HL-60 (cell line): ENCODE measurements at regions not wholly inside any gene's neighbourhood (a gene's known extent, or its start where the extent isn't known, plus 50 kb on each side); places are given as distances from the start of the nearest gene placed in this dataset.

Experiments used
- CTCF ChIP-seq: IDR thresholded peaks from one replicate; pipeline ENCODE4 v1.5.1; 2011; ENCODE audit warnings: low read length, control low read depth, inconsistent platforms; ENCODE audit not compliant: insufficient read depth
- GABPA ChIP-seq: IDR thresholded peaks from 2 replicates; pipeline ENCODE4 v1.6.1; 2012; ENCODE audit warnings: low read depth
- POLR2AphosphoS5 ChIP-seq: IDR thresholded peaks from 2 replicates; pipeline ENCODE4 v1.6.1; 2012; ENCODE audit warnings: low read depth
- REST ChIP-seq: IDR thresholded peaks from 2 replicates; pipeline ENCODE4 v1.6.1; 2012; ENCODE audit warnings: low read depth; ENCODE audit not compliant: insufficient replicate concordance

- TF ChIP-seq CTCF, result no peak
- no peak for TF ChIP-seq REST
- no peak for TF ChIP-seq POLR2AphosphoS5
- TF ChIP-seq GABPA, result no peak
These were observed 139.3 kb downstream of the ELAPOR2 start for GRCh38 chr7:86920154-86920553.
